PFSK-1 (cell line): ENCODE measurements at regions not wholly inside any gene's neighbourhood (a gene's known extent, or its start where the extent isn't known, plus 50 kb on each side); places are given as distances from the start of the nearest gene placed in this dataset.

Experiments
- FOXP2 ChIP-seq: optimal IDR thresholded peaks from 2 replicates; pipeline ENCODE3; 2011; ENCODE audit warnings: borderline replicate concordance, control low read depth, inconsistent platforms; ENCODE audit not compliant: insufficient read depth; ENCODE audit errors: extremely low read length, extremely low read depth
- POLR2AphosphoS5 ChIP-seq: IDR thresholded peaks from 2 replicates; pipeline ENCODE4 v1.6.1; 2012; ENCODE audit warnings: low read depth, mild to moderate bottlenecking, control low read depth, low read length, moderate library complexity

GRCh38 chr4:103902730-103903129 is 182.9 kb upstream of the TACR3 start:
- no peak for TF ChIP-seq FOXP2
- TF ChIP-seq POLR2AphosphoS5, result no peak
